ENCODE measurements at regions not wholly inside any gene's neighbourhood (a gene's known extent, or its start where the extent isn't known, plus 50 kb on each side); places are given as distances from the start of the nearest gene placed in this dataset.

GRCh38 chr16:85348065-85348840 lies 236.0 kb upstream of the CIBAR2 start:
- no peak for DNase-seq

- DNase-seq: no peak
These were observed 236.7 kb upstream of the CIBAR2 start for GRCh38 chr16:85348911-85349334.

GRCh38 chr16:85349365-85350145 lies 237.3 kb upstream of the CIBAR2 start:
- no peak for DNase-seq

GRCh38 chr16:85350146-85350728 lies 238.0 kb upstream of the CIBAR2 start:
- no peak for DNase-seq

GRCh38 chr16:85350973-85351372 lies 238.7 kb upstream of the CIBAR2 start:
- DNase-seq: peak; percentile 95

- DNase-seq: no peak
These were observed 240.7 kb upstream of the CIBAR2 start for GRCh38 chr16:85353013-85353412.

- DNase-seq: no peak
These were observed 241.8 kb upstream of the CIBAR2 start for GRCh38 chr16:85353839-85354685.

- DNase-seq: peak; percentile 99
These were observed 242.6 kb upstream of the CIBAR2 start for GRCh38 chr16:85354686-85355514.

- no peak for DNase-seq
These were observed 243.2 kb upstream of the CIBAR2 start for GRCh38 chr16:85355515-85355837.

GRCh38 chr16:85356157-85356556 lies 243.9 kb upstream of the CIBAR2 start:
- DNase-seq: no peak

GRCh38 chr16:85357323-85357722 lies 245.1 kb upstream of the CIBAR2 start:
- no peak for DNase-seq

- DNase-seq: no peak
These were observed 245.7 kb upstream of the CIBAR2 start for GRCh38 chr16:85357924-85358505.

- no peak for DNase-seq
These were observed 246.5 kb upstream of the CIBAR2 start for GRCh38 chr16:85358704-85359146.

GRCh38 chr16:85359147-85359822 lies 247.0 kb upstream of the CIBAR2 start:
- no peak for DNase-seq

- peak; percentile 33 for DNase-seq
These were observed 248.3 kb upstream of the CIBAR2 start for GRCh38 chr16:85360323-85361277.

- DNase-seq: no peak
These were observed 249.3 kb upstream of the CIBAR2 start for GRCh38 chr16:85361441-85362118.

GRCh38 chr16:85362443-85362842 lies 250.2 kb upstream of the CIBAR2 start:
- DNase-seq: no peak

- no peak for DNase-seq
These were observed 249.7 kb upstream of the GSE1 start for GRCh38 chr16:85363427-85363826.

GRCh38 chr16:85363881-85364280 lies 249.2 kb upstream of the GSE1 start:
- peak; percentile 92 for DNase-seq
